Astrocyte of the spinal cord (primary cell): ENCODE measurements at regions not wholly inside any gene's neighbourhood (a gene's known extent, or its start where the extent isn't known, plus 50 kb on each side); places are given as distances from the start of the nearest gene placed in this dataset.

Source experiments
- DNase-seq: peaks from one replicate; pipeline ENCODE4 v3.0.0; 2011; ENCODE audit warnings: low read depth, low spot score
- H3K4me3 ChIP-seq: 2 replicates; pipeline ENCODE4 v1.5.1; 2011; ENCODE audit warnings: low read depth, mild to moderate bottlenecking, low read length, moderate library complexity
- CTCF ChIP-seq: IDR thresholded peaks from 2 replicates; pipeline ENCODE4 v1.5.1; 2012; ENCODE audit warnings: low read depth, mild to moderate bottlenecking, low read length, inconsistent platforms
- in situ Hi-C: cut with HindIII; loops from 2 replicates; pipeline ENCODE4 v1.10.0; 2017; ENCODE audit warnings: low sequenced_read_pairs

GRCh38 chr7:128189231-128189930, 51.7 kb upstream of the LEP start:
- no peak overlapping the region for H3K4me3 ChIP-seq
- no peak for TF ChIP-seq CTCF
- in situ Hi-C loops = no loop called here
- DNase-seq = no peak

- no peak for TF ChIP-seq CTCF
- H3K4me3 ChIP-seq = no peak overlapping the region
- in situ Hi-C loops = no loop called here
- DNase-seq = no peak
These were observed 50.9 kb upstream of the LEP start for GRCh38 chr7:128190051-128190647.

- no peak for TF ChIP-seq CTCF
- no peak for DNase-seq
- in situ Hi-C loops = no loop called here
- no peak overlapping the region for H3K4me3 ChIP-seq
These were observed 49.8 kb upstream of the LEP start for GRCh38 chr7:128191136-128191844.
